ENCODE measurements at regions not wholly inside any gene's neighbourhood (a gene's known extent, or its start where the extent isn't known, plus 50 kb on each side); places are given as distances from the start of the nearest gene placed in this dataset.
A peak's percentile ranks its signal among the peaks of the same experiment; 100 is the strongest.

GRCh38 chr5:66306844-66307315 lies 162.8 kb downstream of the SREK1 start:
- DNase-seq: no peak

DNA sequence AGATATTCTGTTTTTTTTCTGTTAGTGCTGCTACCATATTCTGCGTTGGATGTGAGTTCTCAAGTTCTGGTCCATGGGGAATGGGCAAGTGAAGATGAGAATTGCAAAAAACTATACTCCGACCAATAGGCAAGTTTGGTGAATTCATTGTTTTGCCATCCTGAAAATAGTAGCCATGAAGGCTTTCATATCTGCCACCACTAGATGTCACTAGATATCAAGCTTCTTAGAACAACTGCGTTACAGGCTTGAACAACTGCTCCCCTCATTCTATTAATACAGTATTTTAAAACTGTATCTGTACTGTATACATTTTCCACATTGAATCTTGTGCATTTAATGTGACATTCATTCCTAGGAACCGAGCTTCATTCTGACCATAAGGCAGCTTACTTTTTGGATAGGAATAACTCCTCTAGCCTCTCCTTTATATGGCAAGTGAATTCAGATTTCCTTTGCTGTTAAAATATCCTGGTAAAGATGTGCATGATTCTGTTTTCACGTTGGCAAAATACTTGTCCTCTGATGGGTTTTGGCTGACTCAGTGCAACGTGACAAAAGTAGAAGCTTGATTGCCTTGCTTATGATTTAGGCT lies 163.6 kb downstream of the SREK1 start:
- DNase-seq: peak; percentile 68

DNA sequence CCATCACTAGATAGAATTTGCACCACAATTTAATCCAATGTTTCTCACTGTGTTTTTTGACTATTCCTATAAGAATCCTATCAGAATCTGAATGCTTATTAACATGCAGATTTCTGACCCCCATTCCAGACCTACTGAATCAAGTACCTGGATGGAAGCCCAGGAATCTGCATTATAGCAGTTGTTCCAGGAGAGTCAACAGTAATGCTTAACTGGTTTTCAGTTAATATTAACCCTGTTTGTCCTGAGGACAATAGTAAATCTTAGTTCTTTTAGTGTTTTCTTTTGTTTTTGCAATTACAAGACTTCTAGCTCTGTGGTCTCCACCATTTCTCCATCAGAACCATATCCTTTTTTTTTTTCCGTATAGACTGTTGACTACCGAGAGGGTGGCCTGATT lies 168.2 kb downstream of the SREK1 start:
- DNase-seq: no peak

GRCh38 chr5:66315784-66316183 lies 171.7 kb downstream of the SREK1 start:
- DNase-seq: no peak

DNA sequence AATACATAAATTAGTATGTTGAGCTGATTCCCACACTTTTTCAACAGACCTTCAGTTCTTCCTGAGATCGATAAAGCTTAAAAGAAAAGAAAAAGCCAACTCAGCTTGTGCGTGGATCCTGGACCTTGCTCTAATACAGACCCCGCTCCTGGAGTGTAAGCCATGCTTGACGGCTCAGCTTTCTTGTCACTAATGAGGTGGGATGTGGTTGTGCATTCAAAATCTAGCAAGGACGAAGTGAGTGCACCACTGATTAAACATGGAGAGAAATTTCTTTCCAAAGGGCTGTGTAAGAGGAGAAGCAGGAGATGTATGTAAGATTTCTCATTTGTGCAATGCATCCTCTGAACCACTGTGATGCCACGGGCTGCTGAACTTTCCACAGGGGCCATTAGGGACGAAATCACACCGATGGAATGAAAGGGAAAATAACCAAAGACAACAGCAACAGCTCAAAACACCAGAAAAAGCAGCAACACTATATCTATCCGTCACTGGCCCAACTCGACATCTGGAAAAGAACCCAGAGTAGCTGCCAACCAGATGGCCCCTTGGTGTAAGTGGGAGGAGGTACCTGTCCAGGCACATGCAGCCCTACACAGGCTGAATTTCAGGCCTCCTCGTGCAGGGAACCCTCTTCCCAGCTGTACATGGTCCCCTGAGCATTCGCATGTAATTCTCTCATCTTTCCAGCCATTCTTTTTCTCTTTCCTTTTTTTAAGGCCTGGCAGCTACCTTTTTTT lies 178.9 kb downstream of the SREK1 start:
- DNase-seq: no peak

- DNase-seq: no peak
These were observed 179.4 kb downstream of the SREK1 start for GRCh38 chr5:66323529-66323895.

GRCh38 chr5:66324357-66324756 lies 180.3 kb downstream of the SREK1 start:
- peak; percentile 82 for DNase-seq

DNA sequence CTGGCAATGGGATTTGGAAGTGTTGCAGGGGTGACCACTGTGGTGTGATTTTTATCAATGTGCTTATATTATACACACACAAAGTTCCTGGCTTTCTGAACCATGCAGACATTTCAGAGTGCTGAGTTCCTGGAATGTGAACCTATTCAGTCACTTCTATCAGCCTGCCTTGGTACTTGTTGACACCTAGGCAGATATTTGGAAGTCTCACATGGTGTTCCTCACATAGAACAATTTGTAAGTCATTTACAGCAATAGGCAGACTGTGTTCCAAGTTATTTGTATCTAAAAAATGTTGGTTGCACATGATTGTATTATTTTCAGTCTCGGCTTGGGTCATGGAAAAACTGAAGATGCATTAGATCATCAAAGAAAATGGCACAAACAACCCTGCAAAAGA lies 182.2 kb downstream of the SREK1 start:
- no peak for DNase-seq

- DNase-seq: no peak
These were observed 182.9 kb downstream of the SREK1 start for GRCh38 chr5:66327008-66327407.

DNA sequence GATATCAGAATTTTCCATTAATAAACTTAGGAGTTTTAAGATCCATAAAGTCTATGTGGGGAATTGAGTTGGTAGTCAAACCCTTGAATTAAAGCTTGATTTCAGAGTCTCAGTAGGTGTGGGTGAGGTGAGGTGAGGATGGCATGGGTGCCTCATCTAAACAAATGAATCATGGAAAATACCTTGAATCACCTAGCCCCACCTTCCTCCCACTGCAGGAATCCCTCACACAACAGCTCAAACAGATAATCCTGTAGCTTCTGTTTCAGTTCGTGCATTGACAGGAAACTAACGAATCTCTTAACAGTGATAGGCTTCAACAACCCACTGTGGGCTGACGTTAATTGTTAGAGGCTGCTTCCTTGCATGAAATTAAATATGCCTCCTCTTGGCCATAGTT lies 185.0 kb downstream of the SREK1 start:
- no peak for DNase-seq

DNA sequence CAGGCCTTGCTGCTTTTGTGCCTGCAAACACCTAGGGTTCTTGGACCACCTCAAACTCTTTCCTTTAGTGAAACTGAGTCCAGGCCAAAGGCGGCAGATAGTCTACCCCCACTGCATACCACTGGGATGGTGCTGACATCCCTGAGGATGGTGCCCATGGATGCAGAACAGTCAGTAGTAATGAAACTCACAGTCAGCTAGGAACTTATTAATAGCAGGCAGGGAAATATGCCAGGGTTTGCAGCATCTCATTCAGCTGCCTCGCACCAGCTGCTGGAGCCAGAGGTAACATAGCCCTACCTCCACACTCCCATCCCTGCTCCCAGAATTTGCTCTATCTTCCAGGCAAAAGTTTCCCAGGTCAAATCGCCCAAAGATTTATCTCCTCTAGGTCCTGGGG lies 189.1 kb downstream of the SREK1 start:
- no peak for DNase-seq

- DNase-seq: no peak
These were observed 193.6 kb downstream of the SREK1 start for GRCh38 chr5:66337626-66338226.

GRCh38 chr5:66338828-66339227 lies 194.7 kb downstream of the SREK1 start:
- DNase-seq: no peak

- no peak for DNase-seq
These were observed 195.8 kb downstream of the SREK1 start for GRCh38 chr5:66339896-66340295.

DNA sequence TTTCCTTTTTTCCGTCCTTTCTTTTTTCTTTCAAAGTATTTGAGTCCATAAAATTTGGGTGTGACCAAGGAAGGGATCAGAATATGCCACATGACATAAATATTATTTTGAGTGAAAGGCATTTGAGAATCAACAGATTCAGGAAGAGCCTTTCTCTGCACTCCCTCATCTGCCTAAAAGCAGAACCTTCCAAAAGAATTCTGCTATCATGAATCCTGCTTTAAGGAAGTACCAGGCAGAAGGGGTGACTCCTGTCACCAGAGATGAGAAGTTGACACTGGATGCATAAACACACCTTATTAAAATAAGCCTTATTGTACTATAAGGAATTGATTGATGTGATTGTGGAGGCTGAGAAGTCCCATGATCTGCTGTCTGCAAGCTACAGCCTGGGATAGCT lies 196.7 kb downstream of the SREK1 start:
- no peak for DNase-seq

GRCh38 chr5:66342341-66342880 lies 198.3 kb downstream of the SREK1 start:
- DNase-seq: no peak

DNA sequence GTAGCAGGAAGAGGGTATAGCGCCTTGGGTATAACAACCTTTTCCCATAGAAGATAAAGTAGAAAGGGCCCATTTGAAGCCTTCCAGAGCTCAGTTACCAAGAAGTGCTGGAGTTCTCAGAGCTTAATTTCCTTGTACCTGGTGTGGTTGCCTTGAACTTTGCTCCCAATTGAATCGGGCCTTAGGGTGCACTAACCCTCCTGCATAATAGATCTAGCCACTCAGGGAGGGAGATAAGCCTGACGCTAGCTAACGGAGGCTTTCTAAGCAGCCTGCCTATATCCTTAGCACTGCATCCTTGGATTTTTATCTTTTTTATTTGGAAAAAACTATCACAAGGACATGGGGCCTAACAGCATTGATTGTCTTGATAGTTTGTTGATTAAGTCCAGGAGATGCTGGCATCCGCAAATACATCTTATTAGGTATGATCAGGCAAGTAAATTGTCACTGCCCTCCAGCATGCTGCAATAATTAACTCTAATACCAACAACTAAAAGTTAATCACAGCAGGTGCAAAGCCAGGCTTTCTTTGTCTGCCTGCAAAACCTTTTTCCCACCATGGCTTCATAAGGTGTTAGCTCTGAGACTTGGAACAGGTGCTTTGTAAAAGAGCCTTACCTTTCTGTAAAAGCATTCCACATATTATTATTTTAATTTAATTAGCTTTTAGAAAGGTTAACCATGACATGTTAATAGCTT lies 199.4 kb downstream of the SREK1 start:
- no peak for DNase-seq

DNA sequence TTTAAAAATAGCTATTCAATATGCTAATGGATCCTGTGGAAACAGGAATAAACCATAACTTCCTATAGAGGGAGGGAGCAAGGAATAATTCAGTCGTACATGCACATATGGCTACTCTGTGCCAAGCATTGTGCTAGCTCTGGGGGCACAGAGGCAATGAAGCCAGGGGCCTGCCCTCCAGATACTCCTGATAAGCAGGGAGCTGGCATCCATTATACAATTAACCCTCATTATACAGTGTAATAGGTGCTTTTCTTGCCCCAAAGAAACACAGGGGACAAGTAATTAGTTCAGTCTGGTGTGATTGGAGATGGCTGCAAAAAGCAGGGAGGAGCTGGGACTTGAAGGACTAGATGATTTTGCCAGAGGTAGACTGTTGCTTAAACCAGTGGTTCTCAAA lies 200.4 kb downstream of the SREK1 start:
- no peak for DNase-seq

DNA sequence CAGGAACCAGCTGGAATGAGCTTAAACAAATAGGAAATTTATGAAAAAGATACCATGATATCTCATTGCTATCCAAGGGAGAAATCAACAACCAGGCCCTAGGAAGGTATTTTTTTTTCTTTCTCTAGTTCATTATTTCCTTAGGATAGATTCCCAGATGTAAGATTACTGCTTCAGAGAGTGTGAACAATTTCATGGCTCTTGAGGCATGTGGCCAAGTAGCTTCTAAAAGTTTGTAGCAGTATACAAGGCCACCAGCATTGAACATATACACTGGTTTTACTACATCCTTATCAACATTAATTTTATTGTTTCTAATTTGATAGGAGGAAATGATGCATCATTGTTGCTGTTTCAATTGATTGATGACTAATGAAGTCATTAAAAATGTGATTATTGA lies 201.2 kb downstream of the SREK1 start:
- no peak for DNase-seq

- no peak for DNase-seq
These were observed 202.8 kb downstream of the SREK1 start for GRCh38 chr5:66346869-66347268.

DNA sequence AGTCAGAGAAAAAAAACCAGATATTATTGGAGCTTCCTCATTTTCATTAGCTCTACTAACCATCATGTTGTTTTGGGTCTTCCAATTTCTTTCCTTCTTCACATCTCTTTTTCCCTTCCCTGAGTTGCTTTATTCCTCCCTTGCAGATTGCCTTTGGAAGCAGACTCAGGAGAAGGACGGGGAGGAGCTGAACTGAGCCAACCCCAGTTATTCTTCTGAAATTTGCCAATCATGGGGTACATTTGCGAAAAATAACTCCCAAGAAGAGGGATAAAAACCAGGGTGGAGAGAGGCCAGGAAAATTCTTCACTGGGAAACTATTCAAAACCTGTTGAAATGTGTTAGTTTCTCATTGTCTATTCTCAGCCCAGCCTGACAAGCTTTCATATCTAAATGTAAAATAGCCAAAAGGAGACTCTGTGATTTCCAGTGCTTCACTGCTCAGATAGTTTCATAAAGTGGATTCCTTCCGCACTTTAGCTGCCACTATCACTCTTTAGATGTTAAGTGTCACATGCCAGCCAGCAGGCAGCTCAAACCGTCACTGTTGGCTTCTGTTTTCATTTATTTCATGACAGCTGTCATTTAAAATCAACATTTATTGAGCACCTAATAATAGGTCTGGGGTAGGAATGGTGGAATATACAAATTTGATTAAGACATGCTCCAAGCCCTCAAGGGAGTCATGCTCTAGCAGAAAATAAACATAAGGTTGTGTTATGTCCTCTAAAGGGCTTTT lies 204.5 kb downstream of the SREK1 start:
- no peak for DNase-seq

- no peak for DNase-seq
These were observed 207.7 kb downstream of the SREK1 start for GRCh38 chr5:66351813-66352212.

GRCh38 chr5:66353186-66353585 lies 209.1 kb downstream of the SREK1 start:
- DNase-seq: no peak
